HEK293 (cell line): ENCODE measurements at regions not wholly inside any gene's neighbourhood (a gene's known extent, or its start where the extent isn't known, plus 50 kb on each side); places are given as distances from the start of the nearest gene placed in this dataset.

Source experiments
- CTCF ChIA-PET: fragments of 350-600 bp; formaldehyde crosslinking; extraction: SDS; loops from one replicate; lab custom pipeline; 2021; ENCODE audit warnings: antibody characterized with exemption; lab: Yijun Ruan, JAX
- POLR2A ChIA-PET: fragments of 300-600 bp; formaldehyde crosslinking; extraction: SDS; loops from one replicate; lab custom pipeline; 2020; ENCODE audit warnings: antibody characterized with exemption, inconsistent platforms; lab: Yijun Ruan, JAX
- H3K27ac ChIP-seq: fragments of 200-500 bp; sonication (Bioruptor generic); 2 replicates; pipeline ENCODE4 v1.5.1; 2014; ENCODE audit warnings: low read depth, low read length, control low read depth, inconsistent platforms; ENCODE audit errors: extremely low read depth
- H3K36me3 ChIP-seq, 2 experiments: fragments of 200-500 bp in 1 of 2; sonication (Bioruptor generic) in 1 of 2; 1 replicate in 1 of 2; 2 replicates in 1 of 2; pipeline ENCODE4 v1.5.1; 2014 to 2017; ENCODE audit warnings: inconsistent platforms in 2 of 2, low read length in 2 of 2; ENCODE audit not compliant: control insufficient read depth in 2 of 2, insufficient read depth in 1 of 2
- H3K4me1 ChIP-seq: fragments of 200-500 bp; sonication (Bioruptor generic); 2 replicates; pipeline ENCODE4 v1.5.1; 2014; ENCODE audit warnings: mild to moderate bottlenecking, low read length, inconsistent platforms; ENCODE audit not compliant: control insufficient read depth, insufficient read depth
- H3K4me3 ChIP-seq: 2 replicates; pipeline ENCODE4 v1.5.1; 2011; ENCODE audit warnings: low read depth, mild to moderate bottlenecking, control low read depth, low read length, moderate library complexity
- H3K9me3 ChIP-seq: fragments of 200-500 bp; sonication (Bioruptor generic); 2 replicates; pipeline ENCODE4 v1.5.1; 2014; ENCODE audit warnings: low read depth, low read length, inconsistent platforms; ENCODE audit not compliant: control insufficient read depth, insufficient read depth
- FEZF1 ChIP-seq: fragments of 450-650 bp; formaldehyde crosslinking; IDR thresholded peaks from 2 replicates; pipeline ENCODE4 v1.5.1; 2016; ENCODE audit warnings: missing biosample characterization, missing genetic modification characterization
- GLI2 ChIP-seq: fragments of 450-650 bp; formaldehyde crosslinking; IDR thresholded peaks from 2 replicates; pipeline ENCODE4; 2017; ENCODE audit warnings: missing biosample characterization, missing genetic modification characterization, low read depth, borderline replicate concordance
- KLF1 ChIP-seq: fragments of 450-650 bp; formaldehyde crosslinking; IDR thresholded peaks from 2 replicates; pipeline ENCODE4 v1.5.1; 2016; ENCODE audit warnings: missing biosample characterization, missing genetic modification characterization
- OVOL3 ChIP-seq: fragments of 450-650 bp; formaldehyde crosslinking; IDR thresholded peaks from 2 replicates; pipeline ENCODE4 v1.5.1; 2016; ENCODE audit warnings: missing biosample characterization, missing genetic modification characterization
- RBAK ChIP-seq: fragments of 450-650 bp; formaldehyde crosslinking; IDR thresholded peaks from 2 replicates; pipeline ENCODE4 v1.5.1; 2016; ENCODE audit warnings: missing biosample characterization, missing genetic modification characterization
- YY1 ChIP-seq: fragments of 450-650 bp; formaldehyde crosslinking; IDR thresholded peaks from 2 replicates; pipeline ENCODE4 v1.5.1; 2018; ENCODE audit warnings: missing biosample characterization, missing genetic modification characterization
- YY2 ChIP-seq: fragments of 450-650 bp; formaldehyde crosslinking; IDR thresholded peaks from 2 replicates; pipeline ENCODE4 v1.5.1; 2016; ENCODE audit warnings: missing biosample characterization, missing genetic modification characterization
- ZBTB17 ChIP-seq: fragments of 450-650 bp; formaldehyde crosslinking; IDR thresholded peaks from 2 replicates; pipeline ENCODE4 v1.5.1; 2016; ENCODE audit warnings: missing biosample characterization, missing genetic modification characterization
- ZBTB20 ChIP-seq: fragments of 450-650 bp; formaldehyde crosslinking; IDR thresholded peaks from 2 replicates; pipeline ENCODE4 v1.5.1; 2016; ENCODE audit warnings: missing biosample characterization, missing genetic modification characterization
- ZFHX2 ChIP-seq: fragments of 450-650 bp; formaldehyde crosslinking; conservative IDR thresholded peaks from 2 replicates; pipeline ENCODE4 v1.5.1; 2016; ENCODE audit warnings: missing biosample characterization, missing genetic modification characterization
- ZNF155 ChIP-seq: fragments of 450-650 bp; formaldehyde crosslinking; IDR thresholded peaks from 2 replicates; pipeline ENCODE4 v1.5.1; 2016; ENCODE audit warnings: missing biosample characterization, missing genetic modification characterization
- ZNF184 ChIP-seq: fragments of 450-650 bp; IDR thresholded peaks from 2 replicates; pipeline ENCODE4 v1.5.1; 2018; ENCODE audit warnings: missing biosample characterization, mild to moderate bottlenecking, missing genetic modification characterization
- ZNF223 ChIP-seq: fragments of 450-650 bp; formaldehyde crosslinking; IDR thresholded peaks from 2 replicates; pipeline ENCODE4 v1.5.1; 2016; ENCODE audit warnings: missing biosample characterization, missing genetic modification characterization
- ZNF23 ChIP-seq: fragments of 450-650 bp; formaldehyde crosslinking; IDR thresholded peaks from 2 replicates; pipeline ENCODE4 v1.5.1; 2016; ENCODE audit warnings: missing biosample characterization, missing genetic modification characterization, borderline replicate concordance
- ZNF24 ChIP-seq: fragments of 450-650 bp; formaldehyde crosslinking; IDR thresholded peaks from 2 replicates; pipeline ENCODE4 v1.5.1; 2016; ENCODE audit warnings: missing biosample characterization, missing genetic modification characterization
- ZNF37A ChIP-seq: fragments of 450-650 bp; IDR thresholded peaks from 2 replicates; pipeline ENCODE4 v1.5.1; 2018; ENCODE audit warnings: missing biosample characterization, missing genetic modification characterization
- ZNF473 ChIP-seq: fragments of 450-650 bp; formaldehyde crosslinking; IDR thresholded peaks from 2 replicates; pipeline ENCODE4 v1.5.1; 2017; ENCODE audit warnings: missing biosample characterization, missing genetic modification characterization
- ZNF510 ChIP-seq: fragments of 450-650 bp; formaldehyde crosslinking; IDR thresholded peaks from 2 replicates; pipeline ENCODE4 v1.5.1; 2018; ENCODE audit warnings: mild to moderate bottlenecking, missing genetic modification characterization, missing biosample characterization; ENCODE audit not compliant: insufficient replicate concordance
- ZNF549 ChIP-seq: fragments of 450-650 bp; IDR thresholded peaks from 2 replicates; pipeline ENCODE4 v1.5.1; 2018; ENCODE audit warnings: missing biosample characterization, missing genetic modification characterization, mild to moderate bottlenecking, inconsistent platforms, moderate library complexity
- ZNF555 ChIP-seq: fragments of 450-650 bp; formaldehyde crosslinking; conservative IDR thresholded peaks from 2 replicates; pipeline ENCODE4 v1.5.1; 2017; ENCODE audit warnings: missing biosample characterization, mild to moderate bottlenecking, missing genetic modification characterization, inconsistent platforms
- ZNF623 ChIP-seq: fragments of 450-650 bp; formaldehyde crosslinking; IDR thresholded peaks from 2 replicates; pipeline ENCODE4 v1.5.1; 2016; ENCODE audit warnings: missing biosample characterization, missing genetic modification characterization
- ZXDB ChIP-seq: fragments of 450-650 bp; formaldehyde crosslinking; IDR thresholded peaks from 2 replicates; pipeline ENCODE4 v1.5.1; 2016; ENCODE audit warnings: missing biosample characterization, missing genetic modification characterization
- TF ChIP-seq, protein P1 (sequence below): fragments of 450-650 bp; formaldehyde crosslinking; IDR thresholded peaks from 2 replicates; pipeline ENCODE4 v1.5.1; 2016; ENCODE audit warnings: missing biosample characterization, missing genetic modification characterization
- TF ChIP-seq, protein P2 (sequence below): IDR thresholded peaks from 2 replicates; pipeline ENCODE4 v1.6.1; 2011; ENCODE audit warnings: mild to moderate bottlenecking, low read depth, low read length, borderline replicate concordance

DNA sequence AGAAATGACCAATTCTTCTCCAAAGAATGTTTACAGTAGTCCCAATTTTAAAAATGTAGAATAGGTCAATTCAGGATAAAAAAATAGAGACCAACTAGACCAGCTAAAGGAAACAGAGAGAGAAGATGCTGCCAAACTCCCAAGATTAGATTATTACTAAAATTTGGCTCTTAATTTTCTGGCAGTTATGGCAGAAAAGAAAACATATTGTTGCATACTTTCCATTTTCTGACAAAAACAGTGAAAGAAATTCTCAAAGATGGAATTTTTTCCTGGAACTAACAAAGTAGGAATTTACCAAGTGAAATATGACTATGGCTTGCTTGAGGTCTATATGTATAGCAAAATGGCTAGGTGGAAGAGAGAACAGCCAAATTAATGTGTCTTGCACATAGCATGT is 138.3 kb upstream of the STK17B start:
- peaks cover 0 to 4% of the 10 kb centered on the region in 2 experiments; a peak in 1 of 3 replicates for H3K36me3 ChIP-seq
- TF ChIP-seq ZNF23 (no peak), ZBTB20 (tag by site-specific recombination) (no peak), YY2 (tag by site-specific recombination) (no peak), KLF1 (tag by site-specific recombination) (no peak), OVOL3 (no peak)
- TF ChIP-seq, protein P1, sequence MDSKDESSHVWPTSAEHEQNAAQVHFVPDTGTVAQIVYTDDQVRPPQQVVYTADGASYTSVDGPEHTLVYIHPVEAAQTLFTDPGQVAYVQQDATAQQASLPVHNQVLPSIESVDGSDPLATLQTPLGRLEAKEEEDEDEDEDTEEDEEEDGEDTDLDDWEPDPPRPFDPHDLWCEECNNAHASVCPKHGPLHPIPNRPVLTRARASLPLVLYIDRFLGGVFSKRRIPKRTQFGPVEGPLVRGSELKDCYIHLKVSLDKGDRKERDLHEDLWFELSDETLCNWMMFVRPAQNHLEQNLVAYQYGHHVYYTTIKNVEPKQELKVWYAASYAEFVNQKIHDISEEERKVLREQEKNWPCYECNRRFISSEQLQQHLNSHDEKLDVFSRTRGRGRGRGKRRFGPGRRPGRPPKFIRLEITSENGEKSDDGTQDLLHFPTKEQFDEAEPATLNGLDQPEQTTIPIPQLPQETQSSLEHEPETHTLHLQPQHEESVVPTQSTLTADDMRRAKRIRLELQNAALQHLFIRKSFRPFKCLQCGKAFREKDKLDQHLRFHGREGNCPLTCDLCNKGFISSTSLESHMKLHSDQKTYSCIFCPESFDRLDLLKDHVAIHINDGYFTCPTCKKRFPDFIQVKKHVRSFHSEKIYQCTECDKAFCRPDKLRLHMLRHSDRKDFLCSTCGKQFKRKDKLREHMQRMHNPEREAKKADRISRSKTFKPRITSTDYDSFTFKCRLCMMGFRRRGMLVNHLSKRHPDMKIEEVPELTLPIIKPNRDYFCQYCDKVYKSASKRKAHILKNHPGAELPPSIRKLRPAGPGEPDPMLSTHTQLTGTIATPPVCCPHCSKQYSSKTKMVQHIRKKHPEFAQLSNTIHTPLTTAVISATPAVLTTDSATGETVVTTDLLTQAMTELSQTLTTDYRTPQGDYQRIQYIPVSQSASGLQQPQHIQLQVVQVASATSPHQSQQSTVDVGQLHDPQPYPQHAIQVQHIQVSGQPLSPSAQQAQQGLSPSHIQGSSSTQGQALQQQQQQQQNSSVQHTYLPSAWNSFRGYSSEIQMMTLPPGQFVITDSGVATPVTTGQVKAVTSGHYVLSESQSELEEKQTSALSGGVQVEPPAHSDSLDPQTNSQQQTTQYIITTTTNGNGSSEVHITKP = no peak
- no peaks in the 10 kb centered on the region for H3K9me3 ChIP-seq
- H3K4me1 ChIP-seq = no peaks in the 10 kb centered on the region
- no peak overlapping the region for H3K27ac ChIP-seq
- no peak overlapping the region for H3K4me3 ChIP-seq
- POLR2A ChIA-PET = no interaction called here
- CTCF ChIA-PET = no interaction called here

DNA sequence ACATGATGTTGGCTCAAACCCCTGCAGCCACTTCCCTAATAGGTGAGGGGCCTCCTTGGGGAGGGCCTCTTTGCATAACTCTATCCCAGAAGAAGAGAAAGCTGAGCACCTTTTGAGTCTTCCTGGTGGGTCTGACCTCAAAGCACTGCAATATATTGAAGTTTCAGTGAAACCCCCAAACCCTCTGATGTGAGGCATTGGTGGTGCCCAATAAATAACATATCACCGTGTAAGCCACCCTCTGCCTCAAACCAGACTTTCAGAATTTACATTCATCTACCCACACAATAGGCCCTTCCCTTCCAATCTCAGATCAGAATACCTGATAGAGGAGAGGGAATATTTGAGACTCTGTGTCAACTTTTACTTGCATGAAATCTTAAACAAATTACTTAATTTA is 142.8 kb upstream of the STK17B start:
- POLR2A ChIA-PET = no interaction called here
- Histone ChIP-seq H3K4me1 (no peaks in the 10 kb centered on the region; the same call in 1 of the 2 replicates), H3K9me3 (no peaks in the 10 kb centered on the region), H3K36me3 (peaks cover 0 to 5% of the 10 kb centered on the region in 2 experiments; a peak in 1 of 3 replicates), H3K27ac (no peak overlapping the region), H3K4me3 (no peak overlapping the region)
- TF ChIP-seq GLI2 (tag by site-specific recombination) (no peak), FEZF1 (tag by site-specific recombination) (no peak), ZNF555 (no peak), ZNF24 (no peak), ZNF549 (tag by site-specific recombination) (no peak), ZNF184 (no peak), ZNF510 (tag by site-specific recombination) (no peak), OVOL3 (no peak), ZNF473 (no peak)
- TF ChIP-seq, protein P2, sequence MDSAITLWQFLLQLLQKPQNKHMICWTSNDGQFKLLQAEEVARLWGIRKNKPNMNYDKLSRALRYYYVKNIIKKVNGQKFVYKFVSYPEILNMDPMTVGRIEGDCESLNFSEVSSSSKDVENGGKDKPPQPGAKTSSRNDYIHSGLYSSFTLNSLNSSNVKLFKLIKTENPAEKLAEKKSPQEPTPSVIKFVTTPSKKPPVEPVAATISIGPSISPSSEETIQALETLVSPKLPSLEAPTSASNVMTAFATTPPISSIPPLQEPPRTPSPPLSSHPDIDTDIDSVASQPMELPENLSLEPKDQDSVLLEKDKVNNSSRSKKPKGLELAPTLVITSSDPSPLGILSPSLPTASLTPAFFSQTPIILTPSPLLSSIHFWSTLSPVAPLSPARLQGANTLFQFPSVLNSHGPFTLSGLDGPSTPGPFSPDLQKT = no peak
- CTCF ChIA-PET = interaction anchor here (0.7 to 1.3 kb wide), 2 partner anchors 17 to 93 kb away, joined by 3 to 4 read pairs; no protein-coding TSS in a partner anchor

DNA sequence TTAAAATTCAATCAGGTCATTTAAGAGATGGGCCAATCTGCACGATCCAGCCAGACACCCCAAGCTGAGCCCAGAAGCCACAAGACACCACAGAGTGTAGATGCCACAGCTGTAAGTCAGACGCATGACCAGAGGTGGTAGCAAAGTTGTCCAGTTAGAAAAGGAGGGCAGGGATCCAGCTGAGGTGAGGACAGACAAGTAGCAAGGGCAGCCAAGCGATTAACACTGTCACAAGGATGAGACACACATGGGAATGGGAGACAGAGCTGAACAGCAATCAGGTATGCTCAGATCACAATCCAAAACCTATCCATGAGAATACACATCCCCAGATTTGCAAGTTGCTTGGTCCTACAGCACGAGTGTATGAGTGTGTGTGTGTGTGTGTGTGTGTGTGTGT is 143.4 kb upstream of the STK17B start:
- Histone ChIP-seq H3K4me1 (no peaks in the 10 kb centered on the region; the same call in 1 of the 2 replicates), H3K4me3 (no peak overlapping the region), H3K9me3 (no peaks in the 10 kb centered on the region), H3K27ac (no peak overlapping the region), H3K36me3 (peaks cover 0 to 8% of the 10 kb centered on the region in 2 experiments; a peak in 1 of 3 replicates)
- ChIA-PET CTCF (interaction anchor here (1.3 kb wide), 1 partner anchor 17 kb away, joined by 3 read pairs; no protein-coding TSS in a partner anchor), POLR2A (no interaction called here)
- no peak for TF ChIP-seq YY1
- no peak for TF ChIP-seq ZXDB (tag by site-specific recombination)
- no peak for TF ChIP-seq ZNF623 (tag by site-specific recombination)
- TF ChIP-seq ZNF555 = no peak
- no peak for TF ChIP-seq ZNF155 (tag by site-specific recombination)
- TF ChIP-seq ZNF223 = no peak
- TF ChIP-seq ZFHX2 (tag by site-specific recombination) = no peak
- TF ChIP-seq ZNF510 (tag by site-specific recombination) = no peak
- TF ChIP-seq ZNF23 = no peak
- no peak for TF ChIP-seq ZBTB17 (tag by site-specific recombination)
- TF ChIP-seq RBAK (tag by site-specific recombination) = no peak
- no peak for TF ChIP-seq ZNF37A (tag by site-specific recombination)
